ENCODE measurements at regions not wholly inside any gene's neighbourhood (a gene's known extent, or its start where the extent isn't known, plus 50 kb on each side); places are given as distances from the start of the nearest gene placed in this dataset.

- no peak for FAIRE-seq
- Histone ChIP-seq H2AK5ac (ENCODE audit: low read depth, low read length) (no peak overlapping the region), H3K4me2 (ENCODE audit: insufficient read depth in 1 of 2, low read depth in 2 of 2, low read length in 2 of 2) (no peak overlapping the region), H3K4me3 (ENCODE audit: extremely low read depth in 1 of 4, insufficient read depth in 2 of 4, low read depth in 3 of 4, low read length in 4 of 4) (no peak overlapping the region), H3K36me3 (ENCODE audit: control insufficient read depth in 2 of 4, insufficient read depth in 4 of 4, low read length in 3 of 4) (no peaks in the 10 kb centered on the region), H4K20me1 (replicated peaks in 1 of 2; ENCODE audit: control insufficient read depth in 1 of 2, insufficient read depth in 2 of 2, low read length in 2 of 2) (no peaks in the 10 kb centered on the region), H4K5ac (ENCODE audit: insufficient read length, low read depth, low read length) (no peak overlapping the region), H2BK5ac (ENCODE audit: low read depth, low read length) (no peak overlapping the region), H2BK120ac (replicated peaks; ENCODE audit: low read depth, low read length) (no peak overlapping the region), H3K4ac (replicated peaks; ENCODE audit: insufficient read length, low read depth, low read length) (no peak overlapping the region), H2BK15ac (ENCODE audit: low read length) (no peak overlapping the region), H3K9ac (replicated peaks in 1 of 4; ENCODE audit: extremely low read depth in 1 of 4, low read depth in 3 of 4, low read length in 3 of 4) (no peak overlapping the region), H3K23me2 (ENCODE audit: low read depth, low read length) (no peaks in the 10 kb centered on the region), H2BK20ac (ENCODE audit: low read length) (no peak overlapping the region), H3K23ac (ENCODE audit: insufficient read length) (no peak overlapping the region), H3K9me3 (ENCODE audit: insufficient read depth in 2 of 2, low read depth in 1 of 2, low read length in 1 of 2) (peaks cover 4 to 5% of the 10 kb centered on the region in 2 experiments; a peak in 1 of 4 replicates), H3K79me1 (ENCODE audit: low read depth, low read length) (no peaks in the 10 kb centered on the region), H3K27ac (ENCODE audit: low read depth, low read length) (no peak overlapping the region), H2BK12ac (ENCODE audit: low read depth, low read length) (no peak overlapping the region), H3K14ac (ENCODE audit: insufficient read length) (no peak overlapping the region), H4K91ac (replicated peaks; ENCODE audit: insufficient read length, low read length) (no peak overlapping the region), H3K18ac (ENCODE audit: extremely low read depth, low read length) (no peak overlapping the region), H3K4me1 (replicated peaks in 1 of 4; ENCODE audit: control insufficient read depth in 3 of 4, insufficient read depth in 4 of 4, low read length in 3 of 4) (peaks cover 0 to 8% (median 3%) of the 10 kb centered on the region in 4 experiments; a peak in 3 of 7 replicates), H3K79me2 (ENCODE audit: control insufficient read depth in 1 of 2, insufficient read depth in 2 of 2, low read length in 2 of 2) (no peaks in the 10 kb centered on the region), H4K8ac (ENCODE audit: extremely low read depth, insufficient read depth, low read length) (no peak overlapping the region), H2AFZ (ENCODE audit: low read length) (peak overlapping the region; percentile 11; the same call in 1 of the 2 replicates), H3K56ac (replicated peaks; ENCODE audit: insufficient read length, low read depth, low read length) (no peak overlapping the region), H3K27me3 (replicated peaks in 1 of 4; ENCODE audit: control insufficient read depth in 3 of 4, extremely low read depth in 1 of 4, insufficient read depth in 3 of 4, low read length in 3 of 4) (no peaks in the 10 kb centered on the region)
- whole genome bisulfite sequencing, 2 experiments (ENCODE audit: extremely low coverage in 1 of 2, insufficient coverage in 1 of 2, insufficient read length in 1 of 2, insufficient replicate concordance in 2 of 2, low coverage in 1 of 2, low lambda C conversion rate in 2 of 2, missing lambda C conversion rate in 1 of 2), result 84% methylated on average over 5 of the region's 5 CpGs; no CpG with 5 or more reads in 1 of the 2 experiments
- DNase-seq (ENCODE audit: low read depth in 1 of 2, low spot score in 2 of 2), result no peak
- ChIA-PET CTCF (ENCODE audit: partially characterized antibody) (interaction anchor here (0.6 to 4.9 kb wide), 10 partner anchors 13 to 208 kb away, joined by 3 to 25 read pairs (median 3); no protein-coding TSS in a partner anchor), POLR2A (ENCODE audit: partially characterized antibody) (no interaction called here)
- TF ChIP-seq NRF1 (IDR thresholded peaks at IDR 0.05; ENCODE audit: low read depth, low read length) (no peak), SIN3A (conservative IDR thresholded peaks at IDR 0.05 in 1 of 2, IDR thresholded peaks at IDR 0.05 in 1 of 2; ENCODE audit: low read depth in 1 of 2, low read length in 2 of 2) (no peak), ASH2L (IDR thresholded peaks at IDR 0.05; ENCODE audit: low read length) (no peak), RAD21 (IDR thresholded peaks at IDR 0.05 in 1 of 2, conservative IDR thresholded peaks at IDR 0.05 in 1 of 2; ENCODE audit: low read depth in 2 of 2, low read length in 2 of 2) (peak in 1 of 2 experiments; percentile 31; a peak in 1 of 4 replicates), BCL11A (IDR thresholded peaks at IDR 0.05; ENCODE audit: low read depth in 2 of 2, low read length in 2 of 2) (no peak), SIRT6 (IDR thresholded peaks at IDR 0.05; ENCODE audit: low read length) (no peak), EP300 (IDR thresholded peaks at IDR 0.05; ENCODE audit: borderline replicate concordance in 1 of 2, low read depth in 2 of 2, low read length in 2 of 2) (no peak), RFX5 (IDR thresholded peaks at IDR 0.05; ENCODE audit: borderline replicate concordance, low read depth, low read length) (no peak), POU5F1 (IDR thresholded peaks at IDR 0.05; ENCODE audit: low read depth, low read length) (no peak)
- TF ChIP-seq, protein P1, sequence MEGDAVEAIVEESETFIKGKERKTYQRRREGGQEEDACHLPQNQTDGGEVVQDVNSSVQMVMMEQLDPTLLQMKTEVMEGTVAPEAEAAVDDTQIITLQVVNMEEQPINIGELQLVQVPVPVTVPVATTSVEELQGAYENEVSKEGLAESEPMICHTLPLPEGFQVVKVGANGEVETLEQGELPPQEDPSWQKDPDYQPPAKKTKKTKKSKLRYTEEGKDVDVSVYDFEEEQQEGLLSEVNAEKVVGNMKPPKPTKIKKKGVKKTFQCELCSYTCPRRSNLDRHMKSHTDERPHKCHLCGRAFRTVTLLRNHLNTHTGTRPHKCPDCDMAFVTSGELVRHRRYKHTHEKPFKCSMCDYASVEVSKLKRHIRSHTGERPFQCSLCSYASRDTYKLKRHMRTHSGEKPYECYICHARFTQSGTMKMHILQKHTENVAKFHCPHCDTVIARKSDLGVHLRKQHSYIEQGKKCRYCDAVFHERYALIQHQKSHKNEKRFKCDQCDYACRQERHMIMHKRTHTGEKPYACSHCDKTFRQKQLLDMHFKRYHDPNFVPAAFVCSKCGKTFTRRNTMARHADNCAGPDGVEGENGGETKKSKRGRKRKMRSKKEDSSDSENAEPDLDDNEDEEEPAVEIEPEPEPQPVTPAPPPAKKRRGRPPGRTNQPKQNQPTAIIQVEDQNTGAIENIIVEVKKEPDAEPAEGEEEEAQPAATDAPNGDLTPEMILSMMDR (IDR thresholded peaks at IDR 0.05; ENCODE audit: control extremely low read depth in 1 of 3, insufficient read depth in 1 of 3, low read depth in 1 of 3, low read length in 3 of 3), result peak in 1 of 3 experiments; percentile 37; a peak in 1 of 4 replicates
Observed at GRCh38 chr1:21383785-21384401, 56.0 kb upstream of the NBPF3 start.

Measured in H1 (cell line).